Mesenchymal stem cell (in vitro differentiated cells and primary cell): ENCODE measurements at regions not wholly inside any gene's neighbourhood (a gene's known extent, or its start where the extent isn't known, plus 50 kb on each side); places are given as distances from the start of the nearest gene placed in this dataset.
A peak's percentile ranks its signal among the peaks of the same experiment; 100 is the strongest.

Source experiments
- DNase-seq: peaks from one replicate; pipeline ENCODE4 v3.0.0-alpha.2; 2013
- H2AFZ ChIP-seq: one replicate; pipeline ENCODE4 v1.6.1; 2013; ENCODE audit warnings: low read depth, mild to moderate bottlenecking, control low read depth, inconsistent platforms, low read length, moderate library complexity
- H2AK5ac ChIP-seq: 2 replicates; pipeline ENCODE4 v1.6.1; 2013; ENCODE audit warnings: low read length, moderate library complexity, mild to moderate bottlenecking, inconsistent platforms; ENCODE audit not compliant: severe bottlenecking
- H2BK120ac ChIP-seq: one replicate; pipeline ENCODE4 v1.6.1; 2013; ENCODE audit warnings: low read depth, mild to moderate bottlenecking, inconsistent platforms, low read length, moderate library complexity
- H2BK12ac ChIP-seq, 2 experiments: one replicate each; pipeline ENCODE4 v1.6.1; 2013; ENCODE audit warnings: inconsistent platforms in 2 of 2, low read length in 2 of 2, mild to moderate bottlenecking in 2 of 2, moderate library complexity in 2 of 2, control low read depth in 1 of 2
- H2BK15ac ChIP-seq: one replicate; pipeline ENCODE4 v1.6.1; 2013; ENCODE audit warnings: mild to moderate bottlenecking, low read depth, inconsistent platforms; ENCODE audit not compliant: poor library complexity, severe bottlenecking
- H2BK5ac ChIP-seq: 2 replicates; pipeline ENCODE4 v1.6.1; 2013; ENCODE audit warnings: low read depth, mild to moderate bottlenecking, low read length, control low read depth, inconsistent platforms; ENCODE audit not compliant: poor library complexity, severe bottlenecking
- H3K14ac ChIP-seq, 2 experiments: one replicate each; pipeline ENCODE4 v1.6.1; 2013; ENCODE audit warnings: inconsistent platforms in 2 of 2, low read length in 2 of 2, control low read depth in 1 of 2, mild to moderate bottlenecking in 1 of 2, moderate library complexity in 1 of 2
- H3K18ac ChIP-seq, 2 experiments: one replicate each; pipeline ENCODE4 v1.6.1; 2013; ENCODE audit warnings: inconsistent platforms in 2 of 2, low read length in 2 of 2, control low read depth in 1 of 2, low read depth in 1 of 2, mild to moderate bottlenecking in 1 of 2
- H3K23ac ChIP-seq, 2 experiments: one replicate each; pipeline ENCODE4 v1.6.1; 2013; ENCODE audit warnings: inconsistent platforms in 2 of 2, low read length in 2 of 2, mild to moderate bottlenecking in 2 of 2, moderate library complexity in 2 of 2, control low read depth in 1 of 2
- H3K27ac ChIP-seq: 2 replicates; pipeline ENCODE4 v1.5.1; 2013; ENCODE audit warnings: mild to moderate bottlenecking, moderate library complexity, low read length, control low read depth, inconsistent platforms; ENCODE audit not compliant: poor library complexity, severe bottlenecking
- H3K27me3 ChIP-seq, 2 experiments: 2 replicates each; pipeline versions ENCODE4 v1.6.1 to v1.7.0; 2013; ENCODE audit warnings: low read length in 2 of 2, mild to moderate bottlenecking in 2 of 2, moderate library complexity in 2 of 2, control low read depth in 1 of 2, inconsistent platforms in 1 of 2; ENCODE audit not compliant: control insufficient read depth in 1 of 2, insufficient read depth in 1 of 2
- H3K36me3 ChIP-seq, 2 experiments: 2 replicates each; pipeline versions ENCODE4 v1.6.1 to v1.7.0; 2013; ENCODE audit warnings: low read length in 2 of 2, control low read depth in 1 of 2, inconsistent platforms in 1 of 2, low read depth in 1 of 2, mild to moderate bottlenecking in 1 of 2; ENCODE audit not compliant: insufficient read depth in 2 of 2, control insufficient read depth in 1 of 2
- H3K4ac ChIP-seq, 2 experiments: one replicate each; pipeline ENCODE4 v1.6.1; 2013; ENCODE audit warnings: inconsistent platforms in 2 of 2, low read length in 2 of 2, mild to moderate bottlenecking in 2 of 2, moderate library complexity in 2 of 2, control low read depth in 1 of 2, low read depth in 1 of 2
- H3K4me1 ChIP-seq: 2 replicates; pipeline ENCODE4 v1.6.1; 2013; ENCODE audit warnings: low read depth, low read length, control low read depth; ENCODE audit not compliant: control insufficient read depth, insufficient read depth
- H3K4me2 ChIP-seq: 2 replicates; pipeline ENCODE4 v1.6.1; 2013; ENCODE audit warnings: low read length, mild to moderate bottlenecking, inconsistent platforms; ENCODE audit not compliant: poor library complexity, severe bottlenecking
- H3K4me3 ChIP-seq, 2 experiments: 2 replicates each; pipeline versions ENCODE4 v1.5.1 to v1.7.0; 2013; ENCODE audit warnings: low read length in 2 of 2, mild to moderate bottlenecking in 2 of 2, control low read depth in 1 of 2, low read depth in 1 of 2; ENCODE audit not compliant: insufficient read depth in 1 of 2
- H3K79me1 ChIP-seq: replicated peaks from 2 replicates; pipeline ENCODE4 v1.6.1; 2013; ENCODE audit warnings: mild to moderate bottlenecking, control low read depth, low read length, inconsistent platforms; ENCODE audit not compliant: poor library complexity, severe bottlenecking
- H3K9ac ChIP-seq: 2 replicates; pipeline ENCODE4 v1.7.0; 2013; ENCODE audit warnings: mild to moderate bottlenecking, low read length, moderate library complexity
- H3K9me3 ChIP-seq: 2 replicates; pipeline ENCODE4 v1.7.0; 2013; ENCODE audit warnings: mild to moderate bottlenecking, low read length; ENCODE audit not compliant: control insufficient read depth
- H4K8ac ChIP-seq: one replicate; pipeline ENCODE4 v1.6.1; 2013; ENCODE audit warnings: inconsistent platforms, mild to moderate bottlenecking, low read length, moderate library complexity
- H4K91ac ChIP-seq: one replicate; pipeline ENCODE4 v1.6.1; 2013; ENCODE audit warnings: mild to moderate bottlenecking, low read length, inconsistent platforms
- WGBS: methylation state at CpG from one replicate; pipeline ENCODE4 v1.1.7; 2013; ENCODE audit warnings: mixed read lengths; 5-methylcytosine and 5-hydroxymethylcytosine counted together

GRCh38 chr15:95716708-95717107 is 613.8 kb upstream of the NR2F2 start:
- H2BK120ac ChIP-seq, result no peak overlapping the region
- H3K9ac ChIP-seq, result no peak overlapping the region
- no peaks in the 10 kb centered on the region for H3K9me3 ChIP-seq
- H2BK15ac ChIP-seq, result no peak overlapping the region
- H3K14ac ChIP-seq, result no peak overlapping the region
- H4K8ac ChIP-seq, result no peak overlapping the region
- no peak overlapping the region for H3K27ac ChIP-seq
- H4K91ac ChIP-seq, result no peak overlapping the region
- H2AFZ ChIP-seq, result no peak overlapping the region
- H3K27me3 ChIP-seq, result no peaks in the 10 kb centered on the region
- H3K36me3 ChIP-seq, result no peaks in the 10 kb centered on the region
- no peak overlapping the region for H3K4me2 ChIP-seq
- H3K18ac ChIP-seq, result no peak overlapping the region
- H3K23ac ChIP-seq, result no peak overlapping the region
- H3K4me3 ChIP-seq, result no peak overlapping the region
- no peak for DNase-seq
- H2BK12ac ChIP-seq, result no peak overlapping the region
- H3K4ac ChIP-seq, result no peak overlapping the region
- no peaks in the 10 kb centered on the region for H3K4me1 ChIP-seq
- no peaks in the 10 kb centered on the region for H3K79me1 ChIP-seq
- H2AK5ac ChIP-seq, result no peak overlapping the region
- H2BK5ac ChIP-seq, result no peak overlapping the region

GRCh38 chr15:95718441-95718840 is 612.1 kb upstream of the NR2F2 start:
- H3K4me3 ChIP-seq, result no peak overlapping the region
- no peaks in the 10 kb centered on the region for H3K4me1 ChIP-seq
- no peak overlapping the region for H2BK120ac ChIP-seq
- H4K91ac ChIP-seq, result peak overlapping the region; percentile 80
- H2AK5ac ChIP-seq, result no peak overlapping the region
- WGBS, result 95% methylated on average over 6 of the region's 7 CpGs
- H3K36me3 ChIP-seq, result no peaks in the 10 kb centered on the region
- no peak overlapping the region for H2BK5ac ChIP-seq
- DNase-seq, result no peak
- H3K4me2 ChIP-seq, result no peak overlapping the region
- H2BK15ac ChIP-seq, result peak overlapping the region; percentile 90
- H3K9ac ChIP-seq, result no peak overlapping the region
- H3K79me1 ChIP-seq, result no peaks in the 10 kb centered on the region
- H4K8ac ChIP-seq, result peak overlapping the region; percentile 64
- H2AFZ ChIP-seq, result no peak overlapping the region
- H3K27ac ChIP-seq, result no peak overlapping the region
- no peak overlapping the region for H3K23ac ChIP-seq
- no peak overlapping the region for H2BK12ac ChIP-seq
- H3K4ac ChIP-seq, result no peak overlapping the region
- H3K27me3 ChIP-seq, result no peaks in the 10 kb centered on the region
- H3K9me3 ChIP-seq, result no peaks in the 10 kb centered on the region
- no peak overlapping the region for H3K14ac ChIP-seq
- H3K18ac ChIP-seq, result peak overlapping the region in 1 of 2 experiments; percentile 62

- H4K8ac ChIP-seq, result no peak overlapping the region
- H2BK15ac ChIP-seq, result no peak overlapping the region
- no peak overlapping the region for H2AK5ac ChIP-seq
- WGBS, result 85% methylated on average over 2 of the region's 3 CpGs
- H3K4ac ChIP-seq, result no peak overlapping the region
- no peak overlapping the region for H3K23ac ChIP-seq
- no peak overlapping the region for H3K4me2 ChIP-seq
- no peaks in the 10 kb centered on the region for H3K79me1 ChIP-seq
- no peak overlapping the region for H2BK5ac ChIP-seq
- no peak for DNase-seq
- H3K4me3 ChIP-seq, result no peak overlapping the region
- no peak overlapping the region for H3K27ac ChIP-seq
- no peak overlapping the region for H2BK120ac ChIP-seq
- no peaks in the 10 kb centered on the region for H3K27me3 ChIP-seq
- H3K9ac ChIP-seq, result no peak overlapping the region
- H3K9me3 ChIP-seq, result no peaks in the 10 kb centered on the region
- no peak overlapping the region for H3K14ac ChIP-seq
- H2AFZ ChIP-seq, result no peak overlapping the region
- no peak overlapping the region for H3K18ac ChIP-seq
- no peak overlapping the region for H4K91ac ChIP-seq
- no peaks in the 10 kb centered on the region for H3K36me3 ChIP-seq
- H2BK12ac ChIP-seq, result no peak overlapping the region
- H3K4me1 ChIP-seq, result no peaks in the 10 kb centered on the region
Observed at GRCh38 chr15:95724908-95725633, 605.4 kb upstream of the NR2F2 start.

- no peaks in the 10 kb centered on the region for H3K4me1 ChIP-seq
- H3K9me3 ChIP-seq, result no peaks in the 10 kb centered on the region
- no peak overlapping the region for H4K91ac ChIP-seq
- H3K9ac ChIP-seq, result no peak overlapping the region
- H3K4me3 ChIP-seq, result no peak overlapping the region
- no peak overlapping the region for H2BK15ac ChIP-seq
- H4K8ac ChIP-seq, result no peak overlapping the region
- no peaks in the 10 kb centered on the region for H3K27me3 ChIP-seq
- H2BK5ac ChIP-seq, result no peak overlapping the region
- no peak overlapping the region for H3K4ac ChIP-seq
- DNase-seq, result no peak
- H2AFZ ChIP-seq, result no peak overlapping the region
- H3K23ac ChIP-seq, result no peak overlapping the region
- H2BK120ac ChIP-seq, result no peak overlapping the region
- 96% methylated on average over 4 of the region's 4 CpGs for WGBS
- H3K18ac ChIP-seq, result no peak overlapping the region
- no peaks in the 10 kb centered on the region for H3K79me1 ChIP-seq
- no peaks in the 10 kb centered on the region for H3K36me3 ChIP-seq
- no peak overlapping the region for H3K4me2 ChIP-seq
- H2AK5ac ChIP-seq, result no peak overlapping the region
- no peak overlapping the region for H3K27ac ChIP-seq
- no peak overlapping the region for H2BK12ac ChIP-seq
- no peak overlapping the region for H3K14ac ChIP-seq
Observed at GRCh38 chr15:95726891-95727290, 603.6 kb upstream of the NR2F2 start.
